Neuronal stem cell (in vitro differentiated cells): ENCODE measurements at regions not wholly inside any gene's neighbourhood (a gene's known extent, or its start where the extent isn't known, plus 50 kb on each side); places are given as distances from the start of the nearest gene placed in this dataset.
A peak's percentile ranks its signal among the peaks of the same experiment; 100 is the strongest.

Experiments used
- DNase-seq: peaks from one replicate; pipeline ENCODE4 v3.0.0-alpha.2; 2013; ENCODE audit warnings: low spot score
- H2AFZ ChIP-seq: one replicate; pipeline ENCODE4 v1.6.1; 2013; ENCODE audit warnings: mild to moderate bottlenecking, low read length, inconsistent platforms
- H2AK5ac ChIP-seq: 2 replicates; pipeline ENCODE4 v1.6.1; 2013; ENCODE audit warnings: low read depth, mild to moderate bottlenecking, inconsistent platforms, low read length, moderate library complexity, mixed read lengths
- H2BK120ac ChIP-seq: 2 replicates; pipeline ENCODE4 v1.6.1; 2013; ENCODE audit warnings: low read depth, mild to moderate bottlenecking, inconsistent platforms, low read length, moderate library complexity, mixed read lengths
- H2BK12ac ChIP-seq: one replicate; pipeline ENCODE4 v1.6.1; 2013; ENCODE audit warnings: low read length, inconsistent platforms
- H2BK15ac ChIP-seq: 2 replicates; pipeline ENCODE4 v1.6.1; 2013; ENCODE audit warnings: mild to moderate bottlenecking, low read length, inconsistent platforms, mixed read lengths
- H2BK5ac ChIP-seq: one replicate; pipeline ENCODE4 v1.6.1; 2013; ENCODE audit warnings: inconsistent platforms, mild to moderate bottlenecking, low read length, moderate library complexity
- H3K14ac ChIP-seq: one replicate; pipeline ENCODE4 v1.6.1; 2013; ENCODE audit warnings: low read length, inconsistent platforms
- H3K18ac ChIP-seq: 2 replicates; pipeline ENCODE4 v1.6.1; 2013; ENCODE audit warnings: low read length, inconsistent platforms
- H3K23ac ChIP-seq: 2 replicates; pipeline ENCODE4 v1.6.1; 2013; ENCODE audit warnings: low read depth, mild to moderate bottlenecking, mixed read lengths, low read length, inconsistent platforms; ENCODE audit not compliant: poor library complexity
- H3K27ac ChIP-seq: replicated peaks from 3 replicates; pipeline ENCODE4 v1.5.1; 2013; ENCODE audit warnings: low read length, inconsistent platforms
- H3K27me3 ChIP-seq, 3 experiments: 2 replicates each; pipeline ENCODE4 v1.6.1; 2013; ENCODE audit warnings: low read length in 3 of 3, mild to moderate bottlenecking in 2 of 3, inconsistent platforms in 1 of 3, low read depth in 1 of 3, mixed read lengths in 1 of 3, moderate library complexity in 1 of 3; ENCODE audit not compliant: control insufficient read depth in 3 of 3, insufficient read depth in 3 of 3
- H3K36me3 ChIP-seq, 2 donors: replicated peaks in 1 of 2; 2 replicates each; pipeline ENCODE4 v1.6.1; 2013; ENCODE audit warnings: low read length in 2 of 2; ENCODE audit not compliant: control insufficient read depth in 2 of 2, insufficient read depth in 2 of 2
- H3K4ac ChIP-seq: 2 replicates; pipeline ENCODE4 v1.6.1; 2013; ENCODE audit warnings: inconsistent platforms, mild to moderate bottlenecking, low read length, moderate library complexity
- H3K4me1 ChIP-seq, 2 donors: 1 replicate in 1 of 2; 2 replicates in 1 of 2; pipeline ENCODE4 v1.6.1; 2013; ENCODE audit warnings: low read length in 2 of 2, low read depth in 1 of 2; ENCODE audit not compliant: control insufficient read depth in 2 of 2, insufficient read depth in 1 of 2
- H3K4me2 ChIP-seq: one replicate; pipeline ENCODE4 v1.6.1; 2013; ENCODE audit warnings: mild to moderate bottlenecking, low read length, inconsistent platforms; ENCODE audit not compliant: insufficient read depth, poor library complexity, severe bottlenecking
- H3K4me3 ChIP-seq, 2 donors: 2 replicates each; pipeline ENCODE4 v1.5.1; 2013; ENCODE audit warnings: low read length in 2 of 2, mild to moderate bottlenecking in 2 of 2, inconsistent platforms in 1 of 2, moderate library complexity in 1 of 2
- H3K79me1 ChIP-seq: one replicate; pipeline ENCODE4 v1.6.1; 2013; ENCODE audit warnings: low read depth, mild to moderate bottlenecking, inconsistent platforms, low read length, moderate library complexity
- H3K9ac ChIP-seq: one replicate; pipeline ENCODE4 v1.6.1; 2013; ENCODE audit warnings: mild to moderate bottlenecking, low read depth, low read length, inconsistent platforms; ENCODE audit not compliant: poor library complexity
- H3K9me3 ChIP-seq, 2 donors: replicated peaks in 1 of 2; 2 replicates each; pipeline versions ENCODE3 to v1.6.1; 2013; ENCODE audit warnings: low read length in 2 of 2, mild to moderate bottlenecking in 2 of 2, inconsistent platforms in 1 of 2, low read depth in 1 of 2, mixed read lengths in 1 of 2, moderate library complexity in 1 of 2; ENCODE audit not compliant: control insufficient read depth in 2 of 2, insufficient read depth in 1 of 2
- H4K8ac ChIP-seq: one replicate; pipeline ENCODE4 v1.6.1; 2013; ENCODE audit warnings: low read depth, mild to moderate bottlenecking, inconsistent platforms, low read length, moderate library complexity
- H4K91ac ChIP-seq: one replicate; pipeline ENCODE4 v1.6.1; 2013; ENCODE audit warnings: low read length, low read depth, mild to moderate bottlenecking, inconsistent platforms; ENCODE audit not compliant: poor library complexity
- WGBS, 2 donors: extraction: QIAGEN DNeasy Blood & Tissue Kit; methylation state at CpG; one replicate each; pipeline ENCODE4 v1.1.7; 2013; ENCODE audit warnings: missing lambda C conversion rate in 2 of 2, mixed read lengths in 1 of 2; ENCODE audit not compliant: insufficient read length in 2 of 2, insufficient replicate concordance in 1 of 2; ENCODE audit errors: extremely low coverage in 2 of 2; 5-methylcytosine and 5-hydroxymethylcytosine counted together

DNA sequence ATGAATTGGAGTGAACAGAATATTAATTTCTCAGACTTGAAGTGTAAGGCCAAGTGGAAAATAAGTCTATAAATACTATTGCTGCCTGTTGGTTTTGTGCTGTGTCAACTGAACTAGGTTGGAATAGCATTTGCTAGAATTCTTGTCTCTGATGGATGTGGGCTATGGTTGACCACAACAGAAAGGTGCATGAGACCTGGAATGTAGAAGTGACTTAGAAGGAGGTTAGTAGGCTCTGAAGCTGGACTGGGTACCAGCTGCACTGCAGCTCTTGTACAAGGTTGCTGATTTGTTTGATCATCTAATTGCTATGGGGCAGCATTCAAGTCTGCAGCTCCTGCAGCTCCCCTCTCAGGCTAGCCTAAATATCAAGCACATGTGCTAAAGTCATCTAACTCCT lies 479.0 kb upstream of the NRSN1 start:
- DNase-seq: no peak
- H3K18ac ChIP-seq: no peak overlapping the region

GRCh38 chr6:23650676-23651075 lies 475.3 kb upstream of the NRSN1 start:
- peak overlapping the region; percentile 15 for H3K27ac ChIP-seq
- no peak overlapping the region for H2BK12ac ChIP-seq
- H3K4me1 ChIP-seq: peaks cover 6 to 12% of the 10 kb centered on the region in 2 donors
- no peak overlapping the region for H4K91ac ChIP-seq
- H2AK5ac ChIP-seq: no peak overlapping the region
- DNase-seq: peak; percentile 37
- no peak overlapping the region for H2BK15ac ChIP-seq
- no peak overlapping the region for H2BK120ac ChIP-seq
- H3K9me3 ChIP-seq: no peaks in the 10 kb centered on the region
- H3K4me2 ChIP-seq: no peak overlapping the region
- H2BK5ac ChIP-seq: no peak overlapping the region
- no peak overlapping the region for H3K18ac ChIP-seq
- peak overlapping the region; percentile 75 for H2AFZ ChIP-seq
- H3K23ac ChIP-seq: no peak overlapping the region
- H3K14ac ChIP-seq: no peak overlapping the region
- H3K79me1 ChIP-seq: no peaks in the 10 kb centered on the region
- no peak overlapping the region for H3K4ac ChIP-seq
- no peak overlapping the region for H3K9ac ChIP-seq
- WGBS, 2 donors: no CpG with 5 or more reads among the region's 5 CpGs
- no peaks in the 10 kb centered on the region for H3K36me3 ChIP-seq
- no peaks in the 10 kb centered on the region for H3K27me3 ChIP-seq
- no peak overlapping the region for H3K4me3 ChIP-seq
- no peak overlapping the region for H4K8ac ChIP-seq

More for the DNA sequence above, 479.0 kb upstream of the NRSN1 start:
- H3K4me1 ChIP-seq: peaks cover 3 to 7% of the 10 kb centered on the region in 2 donors
- H3K4ac ChIP-seq: no peak overlapping the region
- H4K8ac ChIP-seq: no peak overlapping the region
- H3K36me3 ChIP-seq: no peaks in the 10 kb centered on the region
- no peaks in the 10 kb centered on the region for H3K79me1 ChIP-seq
- H3K4me2 ChIP-seq: no peak overlapping the region
- H3K14ac ChIP-seq: no peak overlapping the region
- H2BK5ac ChIP-seq: no peak overlapping the region
- H3K27ac ChIP-seq: no peak overlapping the region
- H3K9ac ChIP-seq: no peak overlapping the region
- H2BK120ac ChIP-seq: peak overlapping the region; percentile 67
- no peak overlapping the region for H3K4me3 ChIP-seq
- H2AK5ac ChIP-seq: no peak overlapping the region
- no peak overlapping the region for H2AFZ ChIP-seq
- H2BK12ac ChIP-seq: no peak overlapping the region
- H2BK15ac ChIP-seq: no peak overlapping the region
- no peak overlapping the region for H3K23ac ChIP-seq
- no peak overlapping the region for H4K91ac ChIP-seq
- H3K9me3 ChIP-seq: no peaks in the 10 kb centered on the region
- H3K27me3 ChIP-seq: no peaks in the 10 kb centered on the region

DNA sequence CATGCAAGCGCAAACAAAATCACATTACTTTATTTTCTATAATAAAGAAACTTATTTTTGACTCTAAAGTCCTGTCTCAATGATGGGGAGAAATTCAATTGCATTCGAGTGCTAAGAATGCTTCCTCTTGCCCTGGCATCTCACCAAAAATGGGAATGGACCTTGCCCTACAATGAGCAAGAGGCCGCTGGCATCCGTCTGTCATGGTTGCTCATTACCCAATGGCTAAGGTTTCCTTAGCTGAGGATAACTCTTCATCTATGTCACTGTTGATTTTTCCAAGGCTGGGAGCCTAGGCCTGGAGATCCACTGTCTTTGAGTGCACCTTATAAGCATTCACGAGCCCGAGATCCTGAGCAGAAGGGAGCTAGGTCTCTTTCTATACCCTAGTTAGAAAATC lies 471.3 kb upstream of the NRSN1 start:
- H3K4me2 ChIP-seq: no peak overlapping the region
- no peak for DNase-seq
- H2AK5ac ChIP-seq: no peak overlapping the region
- H2BK5ac ChIP-seq: no peak overlapping the region
- H2BK120ac ChIP-seq: no peak overlapping the region
- H3K27ac ChIP-seq: no peak overlapping the region
- no peak overlapping the region for H4K8ac ChIP-seq
- WGBS, 2 donors: no CpG with 5 or more reads among the region's 6 CpGs
- H3K23ac ChIP-seq: no peak overlapping the region
- no peak overlapping the region for H2BK12ac ChIP-seq
- no peaks in the 10 kb centered on the region for H3K27me3 ChIP-seq
- H3K4ac ChIP-seq: no peak overlapping the region
- H3K36me3 ChIP-seq: no peaks in the 10 kb centered on the region
- H3K9ac ChIP-seq: no peak overlapping the region
- H3K18ac ChIP-seq: no peak overlapping the region
- no peaks in the 10 kb centered on the region for H3K79me1 ChIP-seq
- peaks cover 17 to 22% of the 10 kb centered on the region in 2 donors for H3K4me1 ChIP-seq
- no peak overlapping the region for H4K91ac ChIP-seq
- H3K4me3 ChIP-seq: no peak overlapping the region
- H2AFZ ChIP-seq: peak overlapping the region; percentile 11
- no peak overlapping the region for H3K14ac ChIP-seq
- no peak overlapping the region for H2BK15ac ChIP-seq
- no peaks in the 10 kb centered on the region for H3K9me3 ChIP-seq

- Histone ChIP-seq H3K18ac (no peak overlapping the region), H2BK5ac (no peak overlapping the region), H3K4ac (no peak overlapping the region), H3K4me2 (no peak overlapping the region), H2BK120ac (no peak overlapping the region), H3K36me3 (no peaks in the 10 kb centered on the region), H2BK15ac (no peak overlapping the region), H4K91ac (no peak overlapping the region), H3K4me1 (peaks cover 15 to 20% of the 10 kb centered on the region in 2 donors), H2BK12ac (no peak overlapping the region), H3K4me3 (no peak overlapping the region), H2AFZ (no peak overlapping the region), H3K9ac (no peak overlapping the region), H3K14ac (no peak overlapping the region), H3K27ac (no peak overlapping the region), H3K79me1 (no peaks in the 10 kb centered on the region), H3K23ac (no peak overlapping the region), H3K27me3 (no peaks in the 10 kb centered on the region), H3K9me3 (no peaks in the 10 kb centered on the region), H4K8ac (no peak overlapping the region), H2AK5ac (no peak overlapping the region)
- no CpG with 5 or more reads among the region's 3 CpGs for WGBS, 2 donors
- no peak for DNase-seq
Measured at GRCh38 chr6:23655525-23655924, 470.5 kb upstream of the NRSN1 start.
